ENCODE measurements at regions not wholly inside any gene's neighbourhood (a gene's known extent, or its start where the extent isn't known, plus 50 kb on each side); places are given as distances from the start of the nearest gene placed in this dataset.

DNA sequence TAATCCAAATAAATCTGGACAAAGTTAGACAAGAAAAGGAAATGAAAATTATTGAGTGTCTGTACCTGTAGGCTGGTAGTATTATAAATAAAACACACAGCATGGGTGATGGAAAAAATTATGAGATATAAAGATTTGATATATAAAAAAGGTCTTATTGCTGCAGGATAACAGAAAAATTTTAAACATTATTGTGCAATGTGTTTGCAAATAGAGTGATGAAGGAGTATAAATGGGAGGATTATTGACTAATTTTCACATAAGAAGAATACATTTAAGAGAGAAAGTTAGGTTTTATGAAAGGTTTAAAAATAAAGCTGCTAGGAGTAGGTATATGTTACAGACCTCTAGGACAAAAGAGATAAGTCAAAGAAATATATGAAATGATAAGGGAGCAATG lies 336.7 kb upstream of the MAN1A1 start:
- no peaks in the 10 kb centered on the region for H3K9me3 ChIP-seq (ENCODE audit: insufficient read depth in 2 of 2, low read depth in 1 of 2, low read length in 1 of 2)
- H3K56ac ChIP-seq (replicated peaks; ENCODE audit: insufficient read length, low read depth, low read length), result no peak overlapping the region
- H4K20me1 ChIP-seq (replicated peaks in 1 of 2; ENCODE audit: control insufficient read depth in 1 of 2, insufficient read depth in 2 of 2, low read length in 2 of 2), result no peaks in the 10 kb centered on the region
- no peak overlapping the region for H2BK20ac ChIP-seq (ENCODE audit: low read length)
- CTCF ChIA-PET (ENCODE audit: partially characterized antibody), result interaction anchor here (1.0 kb wide), 1 partner anchor 34 kb away, joined by 4 read pairs; no protein-coding TSS in a partner anchor
- H2AK5ac ChIP-seq (ENCODE audit: low read depth, low read length), result no peak overlapping the region
- H3K4me3 ChIP-seq (ENCODE audit: extremely low read depth in 1 of 4, insufficient read depth in 2 of 4, low read depth in 3 of 4, low read length in 4 of 4), result no peak overlapping the region
- H3K27me3 ChIP-seq (replicated peaks in 1 of 4; ENCODE audit: control insufficient read depth in 3 of 4, extremely low read depth in 1 of 4, insufficient read depth in 3 of 4, low read length in 3 of 4), result no peaks in the 10 kb centered on the region
- H2BK12ac ChIP-seq (ENCODE audit: low read depth, low read length), result no peak overlapping the region
- H3K4ac ChIP-seq (replicated peaks; ENCODE audit: insufficient read length, low read depth, low read length), result no peak overlapping the region
- H2BK5ac ChIP-seq (ENCODE audit: low read depth, low read length), result no peak overlapping the region
- H3K23ac ChIP-seq (ENCODE audit: insufficient read length), result no peak overlapping the region
- no peaks in the 10 kb centered on the region for H3K79me2 ChIP-seq (ENCODE audit: control insufficient read depth in 1 of 2, insufficient read depth in 2 of 2, low read length in 2 of 2)
- no peaks in the 10 kb centered on the region for H3K23me2 ChIP-seq (ENCODE audit: low read depth, low read length)
- H3K9ac ChIP-seq (replicated peaks in 1 of 4; ENCODE audit: extremely low read depth in 1 of 4, low read depth in 3 of 4, low read length in 3 of 4), result no peak overlapping the region
- no peaks in the 10 kb centered on the region for H3K36me3 ChIP-seq (ENCODE audit: control insufficient read depth in 2 of 4, insufficient read depth in 4 of 4, low read length in 3 of 4)
- H4K91ac ChIP-seq (replicated peaks; ENCODE audit: insufficient read length, low read length), result no peak overlapping the region
- no peak for DNase-seq (ENCODE audit: low read depth in 1 of 2, low spot score in 2 of 2)
- H2BK120ac ChIP-seq (replicated peaks; ENCODE audit: low read depth, low read length), result no peak overlapping the region
- H2AFZ ChIP-seq (ENCODE audit: low read length), result no peak overlapping the region
- no peak for FAIRE-seq
- H4K5ac ChIP-seq (ENCODE audit: insufficient read length, low read depth, low read length), result no peak overlapping the region
- no peak overlapping the region for H3K4me2 ChIP-seq (ENCODE audit: insufficient read depth in 1 of 2, low read depth in 2 of 2, low read length in 2 of 2)
- no peak overlapping the region for H3K14ac ChIP-seq (ENCODE audit: insufficient read length)
- TF ChIP-seq SRF (IDR thresholded peaks at IDR 0.05; ENCODE audit: low read depth, low read length), result no peak
- TF ChIP-seq KDM5A (IDR thresholded peaks at IDR 0.05; ENCODE audit: low read length), result no peak
- no peak for TF ChIP-seq MAFK (IDR thresholded peaks at IDR 0.05; ENCODE audit: low read depth, low read length)
- no peak for TF ChIP-seq ASH2L (IDR thresholded peaks at IDR 0.05; ENCODE audit: low read length)
- no peak for TF ChIP-seq TEAD4 (IDR thresholded peaks at IDR 0.05; ENCODE audit: low read depth, low read length)
- no peak for TF ChIP-seq TAF1 (IDR thresholded peaks at IDR 0.05; ENCODE audit: low read depth, low read length)
- no peak overlapping the region for H3K27ac ChIP-seq (ENCODE audit: low read depth, low read length)
- H3K4me1 ChIP-seq (replicated peaks in 1 of 4; ENCODE audit: control insufficient read depth in 3 of 4, insufficient read depth in 4 of 4, low read length in 3 of 4), result no peaks in the 10 kb centered on the region
- H3K79me1 ChIP-seq (ENCODE audit: low read depth, low read length), result no peaks in the 10 kb centered on the region
- H3K18ac ChIP-seq (ENCODE audit: extremely low read depth, low read length), result no peak overlapping the region
- no peak overlapping the region for H4K8ac ChIP-seq (ENCODE audit: extremely low read depth, insufficient read depth, low read length)
- no peak overlapping the region for H2BK15ac ChIP-seq (ENCODE audit: low read length)
- POLR2A ChIA-PET (ENCODE audit: partially characterized antibody), result no interaction called here
